Prostate gland (tissue), 2 donors: ENCODE measurements at regions not wholly inside any gene's neighbourhood (a gene's known extent, or its start where the extent isn't known, plus 50 kb on each side); places are given as distances from the start of the nearest gene placed in this dataset.

Source experiments
- DNase-seq: peaks from one replicate; pipeline ENCODE4 v3.0.0-alpha.2; 2019; ENCODE audit warnings: low spot score
- H3K27ac ChIP-seq, 2 donors: fragments of 200-600 bp; sonication (generic); 2 replicates each; pipeline ENCODE4 v1.5.1; 2017 to 2019
- H3K27me3 ChIP-seq: fragments of 200-600 bp; sonication (generic); replicated peaks from 2 replicates; pipeline ENCODE4 v1.5.1; 2019; ENCODE audit not compliant: insufficient read depth
- H3K36me3 ChIP-seq, 2 donors: fragments of 200-600 bp; sonication (generic); 1 replicate in 1 of 2; 2 replicates in 1 of 2; pipeline versions ENCODE4 v1.5.1 to v1.8.1; 2017 to 2019
- H3K4me1 ChIP-seq: fragments of 200-600 bp; sonication (generic); replicated peaks from 2 replicates; pipeline ENCODE4 v1.5.1; 2019
- H3K4me3 ChIP-seq, 2 donors: fragments of 200-600 bp; sonication (generic); 2 replicates each; pipeline ENCODE4 v1.5.1; 2017 to 2019
- H3K9me3 ChIP-seq: fragments of 200-600 bp; sonication (generic); 2 replicates; pipeline ENCODE4 v1.5.1; 2017
- POLR2A ChIP-seq: fragments of 450-650 bp; IDR thresholded peaks from one replicate; pipeline ENCODE4 v1.6.1; 2016; ENCODE audit warnings: antibody characterized with exemption, mild to moderate bottlenecking
- POLR2AphosphoS5 ChIP-seq: sonication (generic); formaldehyde crosslinking; IDR thresholded peaks from one replicate; pipeline ENCODE4 v1.6.1; 2017; ENCODE audit warnings: antibody characterized with exemption
- WGBS: methylation state at CpG from one replicate; pipeline ENCODE4 v1.1.5; 2018; 5-methylcytosine and 5-hydroxymethylcytosine counted together
- intact Hi-C: fragments of 100-400 bp; cut with DNase I; formaldehyde crosslinking; loops from one replicate; pipeline ENCODE4 v1.14.2; 2022
- TF ChIP-seq, protein P1 (sequence below), 4 experiments: fragments of 200-600 bp in 2 of 4; fragments of 450-650 bp in 2 of 4; sonication (generic) in 2 of 4; IDR thresholded peaks; 1 replicate in 3 of 4; 2 replicates in 1 of 4; pipeline ENCODE4 v1.5.1; 2016 to 2019; ENCODE audit warnings: antibody characterized with exemption in 4 of 4, mild to moderate bottlenecking in 2 of 4, moderate library complexity in 2 of 4

DNA sequence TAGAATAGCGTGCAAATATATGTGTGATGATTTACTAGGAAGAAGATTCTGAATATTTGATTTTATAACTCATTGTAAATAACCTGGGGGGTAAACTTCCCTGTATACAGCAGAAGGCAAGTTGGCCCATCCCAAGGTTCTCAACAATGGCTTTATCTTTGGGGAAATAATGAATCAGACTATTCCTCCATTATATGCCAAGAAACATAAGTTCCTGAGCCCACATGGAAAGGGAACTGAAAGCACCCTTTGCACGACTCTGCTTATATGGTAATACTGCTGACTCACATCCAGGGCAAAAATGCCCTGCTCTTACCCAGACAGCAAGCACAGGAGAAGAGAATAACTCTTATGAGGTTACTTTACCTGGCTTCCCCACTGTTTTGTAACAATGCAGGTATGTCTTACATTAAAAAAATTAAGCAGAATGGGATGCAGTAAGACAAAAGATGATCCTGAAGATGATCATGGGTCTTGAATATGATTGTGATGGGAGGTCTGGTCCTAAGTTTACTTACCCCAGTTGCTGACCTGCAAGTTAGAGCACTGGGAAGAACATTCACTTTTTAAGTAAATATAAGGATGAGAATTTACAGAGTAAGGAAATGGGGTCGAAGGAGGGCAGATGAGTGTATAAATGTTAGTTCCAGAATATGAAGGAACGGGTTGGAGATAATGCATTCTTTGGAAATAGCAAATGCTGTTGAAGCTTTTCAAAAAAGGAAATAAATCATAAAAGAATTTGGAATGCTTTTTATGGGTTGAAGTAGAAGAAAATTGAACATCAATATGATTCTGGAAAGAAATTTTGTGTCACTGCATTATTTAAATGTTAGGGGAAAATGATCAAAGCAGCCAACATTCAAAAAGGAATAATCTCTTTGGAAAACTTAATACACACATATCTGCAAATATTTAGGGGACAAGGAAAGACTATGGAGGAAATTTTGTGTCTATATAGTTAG, 428.4 kb upstream of the MPDZ start:
- Histone ChIP-seq H3K36me3 (no peaks in the 10 kb centered on the region), H3K27me3 (no peaks in the 10 kb centered on the region), H3K27ac (no peak overlapping the region), H3K9me3 (no peaks in the 10 kb centered on the region), H3K4me3 (no peak overlapping the region), H3K4me1 (no peaks in the 10 kb centered on the region)
- 80% methylated on average over 4 of the region's 4 CpGs for WGBS
- TF ChIP-seq POLR2A (no peak), POLR2AphosphoS5 (no peak)
- TF ChIP-seq, protein P1, sequence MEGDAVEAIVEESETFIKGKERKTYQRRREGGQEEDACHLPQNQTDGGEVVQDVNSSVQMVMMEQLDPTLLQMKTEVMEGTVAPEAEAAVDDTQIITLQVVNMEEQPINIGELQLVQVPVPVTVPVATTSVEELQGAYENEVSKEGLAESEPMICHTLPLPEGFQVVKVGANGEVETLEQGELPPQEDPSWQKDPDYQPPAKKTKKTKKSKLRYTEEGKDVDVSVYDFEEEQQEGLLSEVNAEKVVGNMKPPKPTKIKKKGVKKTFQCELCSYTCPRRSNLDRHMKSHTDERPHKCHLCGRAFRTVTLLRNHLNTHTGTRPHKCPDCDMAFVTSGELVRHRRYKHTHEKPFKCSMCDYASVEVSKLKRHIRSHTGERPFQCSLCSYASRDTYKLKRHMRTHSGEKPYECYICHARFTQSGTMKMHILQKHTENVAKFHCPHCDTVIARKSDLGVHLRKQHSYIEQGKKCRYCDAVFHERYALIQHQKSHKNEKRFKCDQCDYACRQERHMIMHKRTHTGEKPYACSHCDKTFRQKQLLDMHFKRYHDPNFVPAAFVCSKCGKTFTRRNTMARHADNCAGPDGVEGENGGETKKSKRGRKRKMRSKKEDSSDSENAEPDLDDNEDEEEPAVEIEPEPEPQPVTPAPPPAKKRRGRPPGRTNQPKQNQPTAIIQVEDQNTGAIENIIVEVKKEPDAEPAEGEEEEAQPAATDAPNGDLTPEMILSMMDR (IDR thresholded peaks at IDR 0.05) = no peak
- intact Hi-C loops = no loop called here
- no peak for DNase-seq

DNA sequence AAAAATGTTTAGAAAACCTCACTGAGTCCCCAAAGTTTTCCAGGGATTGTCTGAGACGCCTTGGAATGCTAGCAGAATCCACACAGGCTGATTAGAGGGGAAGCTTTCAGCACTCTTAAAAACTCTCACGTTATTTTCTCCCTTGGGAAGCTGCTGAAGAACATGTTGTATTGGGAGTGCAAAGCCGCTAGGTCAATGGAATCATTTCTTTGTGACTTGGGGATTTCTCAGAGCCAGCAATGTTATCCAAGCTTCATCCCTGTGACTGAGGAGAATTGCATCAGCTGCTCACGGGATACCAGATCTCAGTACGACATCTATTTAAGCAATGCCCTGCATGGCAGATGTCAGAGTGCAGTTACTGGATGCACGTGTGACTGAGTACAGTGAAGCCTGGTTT, 426.4 kb upstream of the MPDZ start:
- intact Hi-C loops = no loop called here
- no peaks in the 10 kb centered on the region for H3K27me3 ChIP-seq
- no peaks in the 10 kb centered on the region for H3K4me1 ChIP-seq
- no peak for DNase-seq
- H3K27ac ChIP-seq = no peak overlapping the region
- no peak overlapping the region for H3K4me3 ChIP-seq
- no peaks in the 10 kb centered on the region for H3K36me3 ChIP-seq
- 62% methylated on average over 6 of the region's 6 CpGs for WGBS
- peak; percentile 6 for TF ChIP-seq POLR2AphosphoS5
- TF ChIP-seq POLR2A = no peak
- no peaks in the 10 kb centered on the region for H3K9me3 ChIP-seq

DNA sequence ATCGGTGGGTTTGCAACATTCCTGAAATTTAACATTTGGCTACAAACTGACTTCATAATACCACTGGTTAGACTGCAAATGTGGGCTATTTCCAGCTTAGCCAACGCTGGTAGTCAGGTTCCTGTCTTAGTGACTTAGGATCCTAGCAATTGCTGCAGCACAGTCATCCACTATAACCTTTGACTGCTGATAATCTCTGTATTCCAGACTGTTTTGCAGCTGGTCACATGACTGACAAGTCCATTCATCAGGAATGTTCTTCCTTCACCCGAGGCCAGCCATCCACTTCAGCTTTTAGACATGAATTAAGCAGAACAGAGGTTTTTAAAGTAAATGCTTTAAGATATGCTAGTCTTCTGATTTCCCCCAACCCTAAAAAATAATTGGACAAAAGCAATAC, 425.9 kb upstream of the MPDZ start:
- no peaks in the 10 kb centered on the region for H3K4me1 ChIP-seq
- no peak overlapping the region for H3K27ac ChIP-seq
- no peak for DNase-seq
- WGBS = 72% methylated on average over 3 of the region's 3 CpGs
- intact Hi-C loops = no loop called here
- TF ChIP-seq POLR2AphosphoS5 (no peak), POLR2A (no peak)
- TF ChIP-seq, protein P1 (IDR thresholded peaks at IDR 0.05) = no peak
- no peaks in the 10 kb centered on the region for H3K36me3 ChIP-seq
- no peaks in the 10 kb centered on the region for H3K9me3 ChIP-seq
- H3K4me3 ChIP-seq = no peak overlapping the region
- H3K27me3 ChIP-seq = no peaks in the 10 kb centered on the region

DNA sequence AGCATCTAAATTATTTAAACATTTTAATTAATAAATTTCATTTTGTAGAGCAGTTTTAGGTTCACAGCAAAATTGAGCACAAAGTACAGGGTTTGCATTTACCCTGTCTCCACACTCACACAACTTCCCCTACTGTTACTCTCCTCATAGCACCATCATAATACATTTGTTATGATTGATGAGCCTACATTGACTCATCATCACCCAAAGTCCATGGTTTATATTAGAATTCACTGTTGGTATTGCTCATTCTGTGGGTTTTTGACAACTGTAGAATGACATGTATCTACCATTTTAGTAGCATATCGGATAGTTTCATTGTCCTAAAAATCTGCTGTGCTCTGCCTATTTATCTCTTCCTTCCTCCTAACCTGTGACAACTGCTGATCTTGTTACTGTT, 411.1 kb upstream of the MPDZ start:
- intact Hi-C loops = no loop called here
- DNase-seq = no peak
- Histone ChIP-seq H3K4me3 (no peak overlapping the region), H3K4me1 (no peaks in the 10 kb centered on the region), H3K27ac (no peak overlapping the region), H3K36me3 (no peaks in the 10 kb centered on the region), H3K27me3 (no peaks in the 10 kb centered on the region), H3K9me3 (no peaks in the 10 kb centered on the region)
- WGBS = 93% methylated on average over 1 of the region's 1 CpG
- no peak for TF ChIP-seq POLR2AphosphoS5
- no peak for TF ChIP-seq POLR2A
- TF ChIP-seq, protein P1 (IDR thresholded peaks at IDR 0.05) = no peak

DNA sequence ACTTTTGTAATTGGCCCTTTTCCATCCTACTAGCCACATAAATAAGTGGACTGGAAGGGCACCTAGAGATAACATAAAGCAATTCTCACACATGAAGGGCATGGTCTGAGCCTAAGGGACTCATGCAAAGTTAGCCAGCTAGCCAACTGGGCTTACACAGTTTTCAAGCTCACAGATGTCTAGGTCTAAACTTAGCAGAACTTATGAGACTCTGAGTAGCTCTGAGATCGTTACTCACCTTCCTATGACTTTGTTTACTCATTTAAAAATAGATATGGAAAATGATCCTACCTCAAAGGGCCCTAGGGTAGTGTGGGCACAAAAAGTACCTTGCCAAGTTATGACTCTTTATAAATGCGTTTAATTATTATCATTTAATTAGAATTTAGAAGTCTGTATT, 410.4 kb upstream of the MPDZ start:
- intact Hi-C loops = loop anchor here (10.0 kb wide), 1 partner anchor 245 kb away; no protein-coding TSS in a partner anchor
- Histone ChIP-seq H3K27ac (no peak overlapping the region), H3K4me3 (no peak overlapping the region), H3K27me3 (no peaks in the 10 kb centered on the region), H3K36me3 (no peaks in the 10 kb centered on the region), H3K4me1 (no peaks in the 10 kb centered on the region), H3K9me3 (no peaks in the 10 kb centered on the region)
- DNase-seq = no peak
- 78% methylated on average over 2 of the region's 2 CpGs for WGBS
- TF ChIP-seq POLR2AphosphoS5 = no peak
- TF ChIP-seq, protein P1 (IDR thresholded peaks at IDR 0.05) = no peak
- no peak for TF ChIP-seq POLR2A
